ENCODE measurements at regions not wholly inside any gene's neighbourhood (a gene's known extent, or its start where the extent isn't known, plus 50 kb on each side); places are given as distances from the start of the nearest gene placed in this dataset.
"Not testable (repeated sequence)": the region's sequence is repeated elsewhere in the genome, so short reads cannot be mapped to it uniquely, and the experiment has no call there.

- DNase-seq (ENCODE audit: low spot score): peak; percentile 35
Observed at GRCh38 chr11:25159341-25159740, 662.5 kb downstream of the LUZP2 start.

DNA sequence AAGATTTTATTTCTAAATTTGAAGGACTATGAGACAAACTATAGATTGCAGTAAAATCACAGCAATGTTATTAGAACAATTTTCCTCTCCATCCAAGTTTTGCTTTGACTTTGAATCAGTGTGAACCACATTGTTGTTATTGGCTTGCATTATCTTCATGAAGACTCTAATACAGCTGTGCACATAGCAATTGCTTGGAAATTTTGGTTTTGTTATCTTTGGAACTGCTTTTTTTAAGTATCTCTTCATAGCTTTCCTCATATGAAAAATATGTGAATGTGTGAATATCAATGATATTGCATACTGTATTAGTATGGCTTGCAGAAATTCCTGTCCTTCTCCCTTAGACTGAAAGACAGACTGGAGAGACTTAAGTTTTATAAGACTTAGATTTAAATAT is 666.6 kb downstream of the LUZP2 start:
- no peak for DNase-seq (ENCODE audit: low spot score)

DNA sequence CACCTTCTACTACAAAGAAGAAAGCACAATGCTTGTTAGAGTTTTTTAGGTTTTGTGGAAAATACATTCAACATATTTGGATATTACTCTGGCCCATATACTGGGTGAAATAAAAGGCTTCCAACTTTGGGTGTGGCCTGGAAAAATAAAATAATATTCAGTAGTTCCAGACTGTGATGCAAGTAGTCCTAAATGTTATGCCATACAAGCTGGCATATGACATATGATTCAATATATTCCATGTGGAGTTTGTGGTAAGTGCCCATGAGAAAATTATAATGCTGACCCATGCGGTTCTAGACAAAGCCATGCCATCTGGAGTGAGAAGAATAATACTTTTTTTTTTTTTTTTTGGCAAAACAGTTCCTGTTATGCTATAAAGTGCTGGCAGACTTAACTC is 683.3 kb downstream of the LUZP2 start:
- no peak for DNase-seq (ENCODE audit: low spot score)

GRCh38 chr11:25183411-25183810 is 686.6 kb downstream of the LUZP2 start:
- no peak for DNase-seq (ENCODE audit: low spot score)

DNA sequence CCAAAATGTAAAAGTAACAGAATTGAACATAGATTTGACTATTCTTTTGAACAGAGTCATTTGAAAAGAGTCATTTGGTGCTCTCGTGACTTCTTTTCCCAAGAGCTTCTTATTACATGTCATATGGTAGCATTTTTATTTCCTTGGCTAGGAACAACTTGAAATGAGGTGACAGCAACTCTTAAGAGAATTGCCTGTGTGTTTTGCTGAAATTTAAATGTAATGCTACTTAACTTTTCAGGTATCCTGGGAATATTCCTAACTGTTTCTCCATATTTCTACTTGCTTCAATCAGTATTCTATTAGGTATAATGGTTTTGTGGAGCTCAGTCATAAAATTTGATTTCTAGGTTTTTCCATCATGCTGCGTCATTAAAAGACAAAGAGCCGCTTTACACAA is 700.7 kb downstream of the LUZP2 start:
- no peak for DNase-seq (ENCODE audit: low spot score)

- no peak for DNase-seq (ENCODE audit: low spot score)
Observed at GRCh38 chr11:25198704-25199103, 701.9 kb downstream of the LUZP2 start.

- DNase-seq (ENCODE audit: low spot score): no peak
Observed at GRCh38 chr11:25200925-25201324, 704.1 kb downstream of the LUZP2 start.

DNA sequence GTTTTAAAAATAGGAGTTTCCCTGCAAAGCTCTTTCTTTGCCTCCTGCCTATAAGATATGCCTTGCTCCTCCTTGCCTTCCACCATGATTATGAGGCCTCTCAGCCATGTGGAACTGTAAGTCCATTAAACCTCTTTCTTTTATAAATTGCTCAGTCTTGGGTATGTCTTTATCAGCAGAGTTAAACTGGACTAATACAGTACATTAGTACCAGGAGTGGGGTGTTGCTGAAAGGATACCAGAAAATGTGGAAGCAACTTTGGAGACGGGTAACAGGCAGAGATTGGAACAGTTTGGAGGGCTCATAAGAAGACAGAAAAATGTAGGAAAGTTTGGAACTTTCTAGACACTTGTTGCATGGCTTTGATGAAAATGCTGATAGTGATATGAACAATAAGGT is 709.9 kb downstream of the LUZP2 start:
- no peak for DNase-seq (ENCODE audit: low spot score)

DNA sequence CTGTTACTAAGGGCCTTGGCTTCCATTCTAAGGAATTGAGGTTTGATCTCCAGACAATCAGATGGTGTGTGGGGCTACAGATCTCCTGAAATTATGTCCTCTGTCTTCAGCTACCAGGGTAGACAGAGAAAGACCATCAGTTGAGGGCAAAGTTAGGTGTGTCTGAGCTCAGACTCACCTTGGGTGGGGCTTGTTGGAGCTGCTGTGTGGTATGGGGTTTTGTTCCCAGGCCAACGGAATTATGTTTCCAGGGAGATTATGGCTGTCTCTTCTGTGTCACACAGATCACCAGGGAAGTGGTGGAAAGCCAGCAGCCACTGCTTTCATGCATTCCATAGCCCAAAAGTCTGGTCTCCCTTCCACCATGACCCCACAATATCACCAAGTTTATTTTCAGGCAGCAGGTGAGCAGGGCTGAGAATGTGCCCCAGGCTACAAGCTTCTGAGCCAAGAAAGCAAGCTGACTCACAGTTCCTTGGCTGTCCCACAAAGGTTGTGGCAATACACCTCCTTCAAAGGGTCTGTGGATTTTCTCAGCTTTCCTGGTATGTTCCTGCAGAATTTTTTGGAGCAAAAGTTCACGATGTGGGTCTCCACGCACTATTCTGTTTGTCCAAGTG is 714.9 kb downstream of the LUZP2 start:
- DNase-seq (ENCODE audit: low spot score): peak; percentile 41

DNA sequence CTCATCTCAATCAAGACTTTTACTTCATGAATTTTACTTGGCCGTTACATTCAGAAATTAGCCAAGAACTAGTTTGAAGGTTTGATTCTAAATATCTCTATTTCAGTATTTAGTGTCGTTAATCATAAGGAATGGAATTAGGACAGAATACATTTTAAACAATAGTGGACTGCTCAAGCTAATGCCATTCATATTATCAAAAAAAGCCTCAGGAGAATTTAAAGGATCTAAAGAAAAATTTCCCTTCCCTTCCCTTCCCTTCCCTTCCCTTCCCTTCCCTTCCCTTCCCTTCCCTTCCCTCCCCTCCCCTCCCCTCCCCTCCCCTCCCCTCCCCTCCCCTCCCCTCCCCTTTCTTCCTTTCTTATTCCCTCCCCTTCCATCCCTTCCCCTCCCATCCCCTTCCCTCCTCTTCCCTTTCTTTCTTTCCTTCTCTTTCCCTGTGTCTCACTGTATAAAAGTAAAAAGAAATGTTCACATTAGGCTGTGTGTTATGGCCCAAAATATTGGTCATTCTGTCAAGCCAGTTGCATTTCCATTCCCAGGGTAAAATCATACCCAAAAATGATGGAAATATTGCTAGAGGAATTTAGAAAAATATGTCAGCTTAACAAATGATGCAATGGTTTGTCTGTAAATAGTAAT is 717.8 kb downstream of the LUZP2 start:
- no peak for DNase-seq (ENCODE audit: low spot score)

DNA sequence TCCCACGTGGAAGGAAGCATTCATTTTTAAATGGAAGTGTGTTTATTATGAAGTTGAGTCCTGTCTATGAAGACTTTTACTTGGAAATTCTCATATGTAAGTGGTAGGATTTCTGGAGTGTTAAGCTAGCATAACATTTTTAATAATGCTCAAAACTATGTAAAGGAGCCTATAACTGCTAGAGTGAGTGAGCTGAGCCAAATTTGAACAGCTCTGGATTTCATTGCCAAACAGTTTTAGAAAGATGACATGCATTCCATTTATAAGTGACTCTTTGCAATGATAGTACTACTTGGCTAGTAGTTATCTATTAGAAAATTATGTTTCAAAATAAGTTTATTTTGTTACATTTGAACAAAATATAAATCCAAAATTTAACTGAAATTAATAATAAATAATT is 721.2 kb downstream of the LUZP2 start:
- DNase-seq (ENCODE audit: low spot score): no peak

- no peak for DNase-seq (ENCODE audit: low spot score)
Observed at GRCh38 chr11:25225078-25225477, 728.2 kb downstream of the LUZP2 start.

DNA sequence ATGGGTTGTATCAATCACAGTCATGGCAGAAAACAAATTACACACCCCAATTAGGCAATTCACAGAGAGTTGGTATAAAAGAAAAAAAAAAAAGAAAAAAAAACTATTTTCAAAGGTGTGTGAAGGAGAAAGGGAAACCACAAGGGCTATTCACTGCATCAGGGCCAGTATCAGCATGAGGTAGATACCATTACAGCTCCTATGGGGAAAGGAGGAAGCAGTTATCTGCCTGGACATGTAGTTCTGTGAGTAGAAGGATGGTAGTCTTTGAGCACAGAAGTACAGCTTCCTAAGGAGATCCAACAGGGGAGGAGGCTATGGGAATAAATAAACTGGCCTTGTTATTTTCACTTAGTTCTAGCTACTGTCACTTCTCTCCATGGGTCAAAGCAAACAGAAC is 746.1 kb downstream of the LUZP2 start:
- DNase-seq (ENCODE audit: low spot score): no peak

DNA sequence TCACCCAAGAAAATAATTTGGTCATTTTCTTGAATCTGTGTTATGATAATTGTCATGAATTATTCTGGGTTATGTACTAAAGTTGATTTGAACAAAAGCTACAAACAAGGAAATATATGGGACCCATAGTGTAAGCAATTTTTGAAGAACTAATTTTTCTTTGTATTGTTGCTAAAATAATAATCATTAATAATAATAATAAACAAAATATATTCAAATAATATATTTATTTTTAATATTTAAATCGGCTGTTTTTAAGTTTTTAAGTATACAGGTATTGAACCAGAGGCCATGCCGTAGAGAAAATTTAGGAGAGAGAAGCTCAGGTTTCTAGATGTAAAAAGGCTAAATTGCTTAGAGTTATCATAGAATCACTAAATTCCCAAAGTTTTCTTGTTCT is 747.3 kb downstream of the LUZP2 start:
- no peak for DNase-seq (ENCODE audit: low spot score)

- DNase-seq (ENCODE audit: low spot score): no peak
Observed at GRCh38 chr11:25247336-25247735, 750.5 kb downstream of the LUZP2 start.

DNA sequence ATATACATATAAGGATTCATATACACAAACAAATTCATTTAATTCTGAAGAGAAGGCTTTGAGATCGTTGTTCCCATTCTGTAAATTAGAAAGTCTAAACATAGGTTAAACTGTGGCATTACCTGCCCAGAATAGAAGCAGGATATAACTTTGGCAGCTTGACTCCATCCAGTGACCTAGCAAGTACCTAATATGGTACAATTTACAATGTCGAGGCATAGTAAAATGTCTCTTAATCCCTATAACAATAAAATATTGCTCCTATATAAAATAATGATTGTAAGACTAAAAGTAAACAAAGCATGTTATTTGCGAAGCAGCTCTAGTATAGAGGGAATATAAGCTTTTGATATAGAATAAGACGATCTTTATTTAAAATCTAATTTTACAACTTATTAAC is 756.0 kb downstream of the LUZP2 start:
- DNase-seq (ENCODE audit: low spot score): no peak

GRCh38 chr11:25263861-25264260 is 767.0 kb downstream of the LUZP2 start:
- DNase-seq (ENCODE audit: low spot score): not testable (repeated sequence)

DNA sequence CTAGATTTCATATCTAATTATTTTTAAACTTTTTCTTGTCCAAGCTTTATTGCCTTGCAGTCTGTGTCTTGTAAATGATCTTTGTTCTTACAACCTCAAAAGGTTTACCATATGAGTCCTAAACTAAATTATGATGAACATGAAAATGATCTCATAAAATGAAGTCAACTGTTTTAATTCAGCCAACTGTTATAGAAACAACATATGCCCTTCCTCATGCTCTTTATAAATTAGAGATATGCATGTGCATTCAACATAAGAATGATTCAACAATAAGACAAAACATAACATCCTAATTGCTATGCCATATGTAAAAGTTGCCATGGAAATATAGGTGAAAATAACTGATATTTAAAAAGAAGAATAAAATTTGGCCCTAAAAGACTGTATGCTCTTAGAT is 774.4 kb downstream of the LUZP2 start:
- DNase-seq (ENCODE audit: low spot score): no peak

- no peak for DNase-seq (ENCODE audit: low spot score)
Observed at GRCh38 chr11:25272214-25272613, 775.4 kb downstream of the LUZP2 start.

DNA sequence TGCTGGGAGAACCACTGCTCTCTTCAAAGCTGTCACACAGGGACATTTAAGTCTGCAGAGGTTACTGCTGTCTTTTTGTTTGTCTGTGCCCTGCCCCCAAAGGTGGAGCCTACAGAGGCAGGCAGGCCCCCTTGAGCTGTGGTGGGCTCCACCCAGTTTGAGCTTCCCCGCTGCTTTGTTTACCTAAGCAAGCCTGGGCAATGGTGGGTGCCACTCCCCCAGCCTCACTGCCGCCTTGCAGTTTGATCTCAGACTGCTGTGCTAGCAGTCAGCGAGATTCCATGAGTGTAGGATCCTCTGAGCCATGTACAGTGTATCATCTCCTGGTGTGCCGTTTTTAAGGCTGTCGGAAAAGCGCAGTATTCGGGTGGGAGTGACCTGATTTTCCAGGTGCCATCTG is 784.0 kb downstream of the LUZP2 start:
- DNase-seq (ENCODE audit: low spot score): not testable (repeated sequence)

DNA sequence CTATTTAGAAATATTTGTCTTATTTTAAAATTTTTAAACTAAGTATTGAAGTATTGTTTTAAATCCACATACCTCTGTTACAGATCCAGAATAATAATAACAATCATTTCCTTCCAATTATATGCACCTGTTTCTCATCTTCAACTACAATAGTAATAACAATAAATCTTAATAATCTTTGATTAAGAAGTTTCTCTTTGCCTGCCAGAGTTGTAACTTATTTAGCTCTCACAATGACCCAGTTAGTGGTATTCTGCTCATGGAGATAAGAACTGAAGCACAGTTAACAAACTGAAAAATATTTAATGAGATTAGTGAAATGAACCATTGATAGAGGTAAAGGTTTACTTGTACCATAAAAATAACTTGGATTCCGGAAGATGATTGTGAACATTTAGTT is 796.3 kb downstream of the LUZP2 start:
- DNase-seq (ENCODE audit: low spot score): no peak

DNA sequence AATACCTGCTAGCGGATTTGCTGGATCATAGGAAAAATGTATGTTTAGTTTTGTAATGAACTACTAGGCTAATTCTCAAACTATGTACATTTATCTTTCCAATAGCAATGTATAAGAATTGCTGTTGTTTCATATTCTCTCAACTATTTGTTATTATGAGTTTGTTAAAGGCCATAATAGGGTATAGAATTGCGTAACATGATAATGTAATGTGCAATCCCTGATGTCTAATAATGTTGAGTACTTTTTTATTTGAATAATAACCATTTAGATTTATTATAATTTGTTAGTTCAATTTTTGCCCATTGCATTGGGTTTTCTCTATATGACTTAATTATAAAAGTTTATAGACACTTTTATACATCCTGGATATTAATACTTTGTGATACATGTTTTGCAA is 801.6 kb downstream of the LUZP2 start:
- DNase-seq (ENCODE audit: low spot score): no peak

GRCh38 chr11:25309818-25310217 is 813.0 kb downstream of the LUZP2 start:
- DNase-seq (ENCODE audit: low spot score): no peak

DNA sequence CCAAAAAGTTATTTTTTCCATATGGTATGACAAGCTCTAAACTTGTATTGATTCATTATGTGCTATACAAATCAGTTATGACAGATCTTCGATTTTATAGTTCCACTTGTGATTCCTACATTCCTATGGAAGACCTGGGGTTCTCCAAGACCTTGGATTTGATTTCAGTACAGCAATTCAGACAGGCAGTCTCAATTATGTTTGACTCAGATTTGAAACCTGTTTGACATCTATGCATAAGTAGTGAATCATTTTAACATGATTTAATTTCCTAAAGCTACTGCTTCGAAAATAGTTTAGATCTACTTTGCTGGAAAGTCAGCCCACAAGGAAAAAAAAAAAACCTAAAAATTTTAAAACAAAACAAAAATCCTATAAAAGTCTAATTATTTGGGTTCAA is 820.4 kb downstream of the LUZP2 start:
- no peak for DNase-seq (ENCODE audit: low spot score)
